ENCODE measurements at regions not wholly inside any gene's neighbourhood (a gene's known extent, or its start where the extent isn't known, plus 50 kb on each side); places are given as distances from the start of the nearest gene placed in this dataset.

DNA sequence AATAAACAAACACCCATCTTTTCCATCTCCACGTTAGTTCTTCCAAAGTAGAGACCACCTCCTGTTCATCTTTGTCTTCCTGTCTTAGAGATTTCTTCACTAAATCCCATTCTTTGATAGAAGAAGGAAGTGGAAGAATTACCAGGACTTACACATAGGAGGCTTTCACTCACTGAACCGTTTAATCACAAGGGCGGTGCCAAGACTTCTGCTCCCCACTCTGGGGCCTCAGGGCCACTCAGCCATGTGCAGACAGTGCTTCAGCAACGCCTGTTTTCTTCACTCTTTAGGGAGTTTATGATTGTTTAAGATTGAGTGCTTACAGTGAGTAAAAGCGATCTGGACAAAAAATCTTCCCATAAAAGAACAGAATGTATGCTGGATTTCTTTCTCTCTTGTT, 63.9 kb upstream of the SORCS3 start:
- H2AFZ ChIP-seq (ENCODE audit: control insufficient read depth, low read length), result no peak overlapping the region
- dilution Hi-C loops (cut with MboI; ENCODE audit: extremely low pct_ligation_motif_present, low sequenced_read_pairs), result loop anchor here (25.0 kb wide), 1 partner anchor 165 kb away; no protein-coding TSS in a partner anchor
- TF ChIP-seq EZH2 (IDR thresholded peaks at IDR 0.05; ENCODE audit: low read length), result no peak

GRCh38 chr10:104577861-104578521, 63.1 kb upstream of the SORCS3 start:
- Histone ChIP-seq H3K27ac (ENCODE audit: control insufficient read depth, insufficient read depth, low read length) (no peak overlapping the region), H3K9me3 (ENCODE audit: control insufficient read depth, low read depth, low read length) (no peaks in the 10 kb centered on the region), H3K79me2 (ENCODE audit: control insufficient read depth, insufficient read depth, low read length) (no peaks in the 10 kb centered on the region), H2AFZ (ENCODE audit: control insufficient read depth, low read length) (no peak overlapping the region), H3K4me2 (ENCODE audit: control insufficient read depth, extremely low read depth, insufficient read depth, low read depth, low read length) (no peak overlapping the region), H4K20me1 (ENCODE audit: control insufficient read depth, extremely low read depth, insufficient read depth, low read length) (no peaks in the 10 kb centered on the region), H3K4me3 (ENCODE audit: control insufficient read depth in 2 of 3, extremely low read depth in 1 of 3, insufficient read depth in 2 of 3, low read depth in 1 of 3, low read length in 3 of 3) (no peak overlapping the region), H3K9me1 (ENCODE audit: control insufficient read depth, extremely low read depth, insufficient read depth, low read length) (no peaks in the 10 kb centered on the region), H3K9ac (ENCODE audit: control insufficient read depth, extremely low read depth, insufficient read depth, low read length) (no peak overlapping the region), H3K36me3 (ENCODE audit: control insufficient read depth in 2 of 2, extremely low read depth in 1 of 2, insufficient read depth in 2 of 2, low read length in 2 of 2) (no peaks in the 10 kb centered on the region), H3K4me1 (ENCODE audit: control insufficient read depth, extremely low read depth, insufficient read depth, low read length) (peaks cover 18% of the 10 kb centered on the region), H3K27me3 (ENCODE audit: control insufficient read depth, extremely low read depth, insufficient read depth, low read length) (no peaks in the 10 kb centered on the region)
- dilution Hi-C loops (cut with MboI; ENCODE audit: extremely low pct_ligation_motif_present, low sequenced_read_pairs), result loop anchor here (25.0 kb wide), 1 partner anchor 166 kb away; no protein-coding TSS in a partner anchor
- no peak for DNase-seq (ENCODE audit: low read depth, low spot score)
- TF ChIP-seq EZH2 (IDR thresholded peaks at IDR 0.05; ENCODE audit: low read length) (no peak), CTCF (optimal IDR thresholded peaks at IDR 0.05 in 1 of 3, IDR thresholded peaks at IDR 0.05 in 1 of 3, conservative IDR thresholded peaks at IDR 0.05 in 1 of 3; ENCODE audit: extremely low read depth in 1 of 3, insufficient read depth in 2 of 3, low read length in 3 of 3) (no peak)
- no peak for FAIRE-seq

More for the DNA sequence above, 63.9 kb upstream of the SORCS3 start:
- Histone ChIP-seq H3K27ac (ENCODE audit: control insufficient read depth, insufficient read depth, low read length) (no peak overlapping the region), H3K36me3 (ENCODE audit: control insufficient read depth in 2 of 2, extremely low read depth in 1 of 2, insufficient read depth in 2 of 2, low read length in 2 of 2) (no peaks in the 10 kb centered on the region), H3K4me3 (ENCODE audit: control insufficient read depth in 2 of 3, extremely low read depth in 1 of 3, insufficient read depth in 2 of 3, low read depth in 1 of 3, low read length in 3 of 3) (no peak overlapping the region), H3K9ac (ENCODE audit: control insufficient read depth, extremely low read depth, insufficient read depth, low read length) (no peak overlapping the region), H3K4me1 (ENCODE audit: control insufficient read depth, extremely low read depth, insufficient read depth, low read length) (peaks cover 9% of the 10 kb centered on the region), H3K4me2 (ENCODE audit: control insufficient read depth, extremely low read depth, insufficient read depth, low read depth, low read length) (no peak overlapping the region), H3K27me3 (ENCODE audit: control insufficient read depth, extremely low read depth, insufficient read depth, low read length) (no peaks in the 10 kb centered on the region), H3K9me1 (ENCODE audit: control insufficient read depth, extremely low read depth, insufficient read depth, low read length) (no peaks in the 10 kb centered on the region), H4K20me1 (ENCODE audit: control insufficient read depth, extremely low read depth, insufficient read depth, low read length) (no peaks in the 10 kb centered on the region), H3K79me2 (ENCODE audit: control insufficient read depth, insufficient read depth, low read length) (no peaks in the 10 kb centered on the region), H3K9me3 (ENCODE audit: control insufficient read depth, low read depth, low read length) (no peaks in the 10 kb centered on the region)
- FAIRE-seq, result no peak
- no peak for DNase-seq (ENCODE audit: low read depth, low spot score)

GRCh38 chr10:104578671-104579070, 62.4 kb upstream of the SORCS3 start:
- FAIRE-seq (no peak), DNase-seq (ENCODE audit: low read depth, low spot score) (no peak)
- Histone ChIP-seq H2AFZ (ENCODE audit: control insufficient read depth, low read length) (no peak overlapping the region), H3K4me2 (ENCODE audit: control insufficient read depth, extremely low read depth, insufficient read depth, low read depth, low read length) (no peak overlapping the region), H3K9ac (ENCODE audit: control insufficient read depth, extremely low read depth, insufficient read depth, low read length) (no peak overlapping the region), H3K4me1 (ENCODE audit: control insufficient read depth, extremely low read depth, insufficient read depth, low read length) (peaks cover 18% of the 10 kb centered on the region), H3K27ac (ENCODE audit: control insufficient read depth, insufficient read depth, low read length) (no peak overlapping the region), H3K79me2 (ENCODE audit: control insufficient read depth, insufficient read depth, low read length) (no peaks in the 10 kb centered on the region), H3K4me3 (ENCODE audit: control insufficient read depth in 2 of 3, extremely low read depth in 1 of 3, insufficient read depth in 2 of 3, low read depth in 1 of 3, low read length in 3 of 3) (no peak overlapping the region), H3K9me1 (ENCODE audit: control insufficient read depth, extremely low read depth, insufficient read depth, low read length) (no peaks in the 10 kb centered on the region), H3K27me3 (ENCODE audit: control insufficient read depth, extremely low read depth, insufficient read depth, low read length) (no peaks in the 10 kb centered on the region), H4K20me1 (ENCODE audit: control insufficient read depth, extremely low read depth, insufficient read depth, low read length) (no peaks in the 10 kb centered on the region), H3K9me3 (ENCODE audit: control insufficient read depth, low read depth, low read length) (no peaks in the 10 kb centered on the region), H3K36me3 (ENCODE audit: control insufficient read depth in 2 of 2, extremely low read depth in 1 of 2, insufficient read depth in 2 of 2, low read length in 2 of 2) (no peaks in the 10 kb centered on the region)
- dilution Hi-C loops (cut with MboI; ENCODE audit: extremely low pct_ligation_motif_present, low sequenced_read_pairs), result loop anchor here (25.0 kb wide), 1 partner anchor 166 kb away; no protein-coding TSS in a partner anchor
- TF ChIP-seq CTCF (optimal IDR thresholded peaks at IDR 0.05 in 1 of 3, IDR thresholded peaks at IDR 0.05 in 1 of 3, conservative IDR thresholded peaks at IDR 0.05 in 1 of 3; ENCODE audit: extremely low read depth in 1 of 3, insufficient read depth in 2 of 3, low read length in 3 of 3) (no peak), EZH2 (IDR thresholded peaks at IDR 0.05; ENCODE audit: low read length) (no peak)
